Rectal smooth muscle tissue (tissue), 1 donor: ENCODE measurements at regions not wholly inside any gene's neighbourhood (a gene's known extent, or its start where the extent isn't known, plus 50 kb on each side); places are given as distances from the start of the nearest gene placed in this dataset.
"Not testable (repeated sequence)": the region's sequence is repeated elsewhere in the genome, so short reads cannot be mapped to it uniquely, and the experiment has no call there.

Experiments
- H3K27ac ChIP-seq: one replicate; pipeline ENCODE4 v1.7.0; 2013; ENCODE audit warnings: low read depth, low read length, inconsistent platforms
- H3K27me3 ChIP-seq: one replicate; pipeline ENCODE4 v1.7.0; 2013; ENCODE audit warnings: low read length; ENCODE audit not compliant: control insufficient read depth, insufficient read depth
- H3K36me3 ChIP-seq: one replicate; pipeline ENCODE4 v1.7.0; 2013; ENCODE audit warnings: low read length; ENCODE audit not compliant: control insufficient read depth, insufficient read depth
- H3K4me1 ChIP-seq: one replicate; pipeline ENCODE4 v1.7.0; 2013; ENCODE audit warnings: low read length; ENCODE audit not compliant: control insufficient read depth, insufficient read depth
- H3K4me3 ChIP-seq: one replicate; pipeline ENCODE4 v1.7.0; 2013; ENCODE audit warnings: low read length
- H3K9ac ChIP-seq: one replicate; pipeline ENCODE4 v1.7.0; 2013; ENCODE audit warnings: low read length

GRCh38 chr10:9051328-9051974 lies 997.0 kb downstream of the GATA3 start:
- H3K27ac ChIP-seq = no peak overlapping the region
- no peaks in the 10 kb centered on the region for H3K4me1 ChIP-seq
- H3K36me3 ChIP-seq = no peaks in the 10 kb centered on the region
- H3K27me3 ChIP-seq = no peaks in the 10 kb centered on the region
- no peak overlapping the region for H3K4me3 ChIP-seq
- no peak overlapping the region for H3K9ac ChIP-seq

GRCh38 chr10:9052767-9053166 lies 998.3 kb downstream of the GATA3 start:
- no peaks in the 10 kb centered on the region for H3K36me3 ChIP-seq
- no peaks in the 10 kb centered on the region for H3K4me1 ChIP-seq
- no peak overlapping the region for H3K9ac ChIP-seq
- H3K4me3 ChIP-seq = no peak overlapping the region
- no peak overlapping the region for H3K27ac ChIP-seq
- no peaks in the 10 kb centered on the region for H3K27me3 ChIP-seq

- Histone ChIP-seq H3K27ac (no peak overlapping the region), H3K9ac (no peak overlapping the region), H3K4me3 (no peak overlapping the region), H3K4me1 (no peaks in the 10 kb centered on the region), H3K36me3 (no peaks in the 10 kb centered on the region), H3K27me3 (no peaks in the 10 kb centered on the region)
Observed at GRCh38 chr10:9056521-9056920, 1002.0 kb downstream of the GATA3 start.

GRCh38 chr10:9057293-9057692 lies 1002.8 kb downstream of the GATA3 start:
- not testable (repeated sequence) for H3K9ac ChIP-seq, H3K4me3 ChIP-seq, H3K27ac ChIP-seq, H3K27me3 ChIP-seq, H3K36me3 ChIP-seq, H3K4me1 ChIP-seq

- no peaks in the 10 kb centered on the region for H3K36me3 ChIP-seq
- no peaks in the 10 kb centered on the region for H3K4me1 ChIP-seq
- no peak overlapping the region for H3K9ac ChIP-seq
- H3K27ac ChIP-seq = no peak overlapping the region
- H3K27me3 ChIP-seq = no peaks in the 10 kb centered on the region
- no peak overlapping the region for H3K4me3 ChIP-seq
Observed at GRCh38 chr10:9060314-9060713, 1005.8 kb downstream of the GATA3 start.

- no peaks in the 10 kb centered on the region for H3K27me3 ChIP-seq
- H3K4me3 ChIP-seq = no peak overlapping the region
- H3K36me3 ChIP-seq = no peaks in the 10 kb centered on the region
- H3K4me1 ChIP-seq = no peaks in the 10 kb centered on the region
- no peak overlapping the region for H3K27ac ChIP-seq
- no peak overlapping the region for H3K9ac ChIP-seq
Observed at GRCh38 chr10:9061871-9062270, 1007.4 kb downstream of the GATA3 start.

- H3K36me3 ChIP-seq = no peaks in the 10 kb centered on the region
- H3K4me3 ChIP-seq = no peak overlapping the region
- no peaks in the 10 kb centered on the region for H3K27me3 ChIP-seq
- H3K9ac ChIP-seq = no peak overlapping the region
- no peaks in the 10 kb centered on the region for H3K4me1 ChIP-seq
- no peak overlapping the region for H3K27ac ChIP-seq
Observed at GRCh38 chr10:9066152-9066551, 1011.7 kb downstream of the GATA3 start.

- H3K27me3 ChIP-seq = no peaks in the 10 kb centered on the region
- H3K36me3 ChIP-seq = no peaks in the 10 kb centered on the region
- no peak overlapping the region for H3K4me3 ChIP-seq
- H3K27ac ChIP-seq = no peak overlapping the region
- H3K4me1 ChIP-seq = no peaks in the 10 kb centered on the region
- H3K9ac ChIP-seq = no peak overlapping the region
Observed at GRCh38 chr10:9068003-9068402, 1013.5 kb downstream of the GATA3 start.

GRCh38 chr10:9069136-9069535 lies 1014.6 kb downstream of the GATA3 start:
- Histone ChIP-seq H3K36me3 (no peaks in the 10 kb centered on the region), H3K9ac (no peak overlapping the region), H3K4me1 (no peaks in the 10 kb centered on the region), H3K4me3 (no peak overlapping the region), H3K27me3 (no peaks in the 10 kb centered on the region), H3K27ac (no peak overlapping the region)

GRCh38 chr10:9075420-9075819 lies 1020.9 kb downstream of the GATA3 start:
- Histone ChIP-seq H3K27me3 (no peaks in the 10 kb centered on the region), H3K4me1 (no peaks in the 10 kb centered on the region), H3K9ac (no peak overlapping the region), H3K4me3 (no peak overlapping the region), H3K36me3 (no peaks in the 10 kb centered on the region), H3K27ac (no peak overlapping the region)

- Histone ChIP-seq H3K9ac (no peak overlapping the region), H3K4me3 (no peak overlapping the region), H3K4me1 (no peaks in the 10 kb centered on the region), H3K27ac (no peak overlapping the region), H3K36me3 (no peaks in the 10 kb centered on the region), H3K27me3 (no peaks in the 10 kb centered on the region)
Observed at GRCh38 chr10:9076066-9076465, 1021.6 kb downstream of the GATA3 start.

- H3K36me3 ChIP-seq = no peaks in the 10 kb centered on the region
- H3K27ac ChIP-seq = no peak overlapping the region
- H3K4me3 ChIP-seq = no peak overlapping the region
- H3K9ac ChIP-seq = no peak overlapping the region
- no peaks in the 10 kb centered on the region for H3K27me3 ChIP-seq
- no peaks in the 10 kb centered on the region for H3K4me1 ChIP-seq
Observed at GRCh38 chr10:9081253-9081652, 1026.8 kb downstream of the GATA3 start.

- no peaks in the 10 kb centered on the region for H3K4me1 ChIP-seq
- H3K9ac ChIP-seq = no peak overlapping the region
- no peaks in the 10 kb centered on the region for H3K27me3 ChIP-seq
- H3K27ac ChIP-seq = no peak overlapping the region
- H3K36me3 ChIP-seq = no peaks in the 10 kb centered on the region
- H3K4me3 ChIP-seq = no peak overlapping the region
Observed at GRCh38 chr10:9081961-9082360, 1027.5 kb downstream of the GATA3 start.
